IMR-90 (cell line): ENCODE measurements at regions not wholly inside any gene's neighbourhood (a gene's known extent, or its start where the extent isn't known, plus 50 kb on each side); places are given as distances from the start of the nearest gene placed in this dataset.
"Not testable (repeated sequence)": the region's sequence is repeated elsewhere in the genome, so short reads cannot be mapped to it uniquely, and the experiment has no call there.

Source experiments
- ATAC-seq: fragments of 200-7000 bp; cut with Tn5 transposase; 2 replicates; pipeline ENCODE4 v1.9.1; 2020; ENCODE audit warnings: low read depth, mild to moderate bottlenecking, moderate library complexity
- BruUV-seq: library from RNA; stranded (reverse); fragments of 400-500 nt; replicated peaks from 2 replicates; lab custom pipeline; 2021; lab: Mats Ljungman, UMichigan
- CTCF ChIA-PET: fragments of 300-600 bp; formaldehyde crosslinking; extraction: SDS; loops from one replicate; lab custom pipeline; 2021; ENCODE audit warnings: antibody characterized with exemption; lab: Yijun Ruan, JAX
- POLR2A ChIA-PET: fragments of 300-600 bp; sonication (Branson Sonifier 250); formaldehyde crosslinking; loops from one replicate; lab custom pipeline; 2022; ENCODE audit warnings: antibody characterized with exemption; ENCODE audit not compliant: unreplicated experiment; lab: Charles Lee
- DNase-seq: peaks from one replicate; pipeline ENCODE4 v3.0.0; 2013
- H2AFZ ChIP-seq: replicated peaks from 2 replicates; pipeline ENCODE3; 2013; ENCODE audit warnings: low read length, mild to moderate bottlenecking; ENCODE audit not compliant: poor library complexity
- H2AK5ac ChIP-seq: 2 replicates; pipeline ENCODE4 v1.6.1; 2013; ENCODE audit warnings: low read depth, low read length, inconsistent platforms
- H2AK9ac ChIP-seq: replicated peaks from 2 replicates; pipeline ENCODE3; 2013; ENCODE audit warnings: mild to moderate bottlenecking, low read depth, low read length, moderate library complexity; ENCODE audit not compliant: poor library complexity
- H2BK120ac ChIP-seq: 2 replicates; pipeline ENCODE4 v1.6.1; 2013; ENCODE audit warnings: low read depth, low read length, inconsistent platforms
- H2BK15ac ChIP-seq: 3 replicates; pipeline ENCODE4 v1.6.1; 2013; ENCODE audit warnings: low read depth, low read length, inconsistent platforms
- H2BK20ac ChIP-seq: 2 replicates; pipeline ENCODE4 v1.6.1; 2013; ENCODE audit warnings: low read depth, mild to moderate bottlenecking, inconsistent platforms, low read length, moderate library complexity
- H2BK5ac ChIP-seq: 2 replicates; pipeline ENCODE4 v1.6.1; 2013; ENCODE audit warnings: mild to moderate bottlenecking, low read depth, low read length, inconsistent platforms; ENCODE audit not compliant: poor library complexity, severe bottlenecking
- H3K14ac ChIP-seq: replicated peaks from 2 replicates; pipeline ENCODE4 v1.6.1; 2013; ENCODE audit warnings: low read depth, low read length, inconsistent platforms
- H3K18ac ChIP-seq: 2 replicates; pipeline ENCODE4 v1.6.1; 2013; ENCODE audit warnings: low read depth, low read length, control low read depth
- H3K23ac ChIP-seq: 2 replicates; pipeline ENCODE4 v1.6.1; 2013; ENCODE audit warnings: low read depth, low read length, inconsistent platforms
- H3K27ac ChIP-seq: 2 replicates; pipeline ENCODE4 v1.5.1; 2013; ENCODE audit warnings: mild to moderate bottlenecking, control low read depth, low read length; ENCODE audit not compliant: insufficient read depth
- H3K27me3 ChIP-seq: 2 replicates; pipeline ENCODE4 v1.6.1; 2013; ENCODE audit warnings: low read length; ENCODE audit not compliant: control insufficient read depth, insufficient read depth
- H3K36me3 ChIP-seq: 2 replicates; pipeline ENCODE4 v1.6.1; 2013; ENCODE audit warnings: low read length, mixed read lengths; ENCODE audit not compliant: control insufficient read depth, insufficient read depth
- H3K4ac ChIP-seq: 2 replicates; pipeline ENCODE4 v1.6.1; 2013; ENCODE audit warnings: low read depth, low read length, inconsistent platforms
- H3K4me1 ChIP-seq: 2 replicates; pipeline ENCODE4 v1.6.1; 2013; ENCODE audit warnings: low read length, mixed read lengths; ENCODE audit not compliant: control insufficient read depth, insufficient read depth
- H3K4me2 ChIP-seq: 2 replicates; pipeline ENCODE4 v1.6.1; 2013; ENCODE audit warnings: low read depth, mild to moderate bottlenecking, control low read depth, low read length, moderate library complexity
- H3K4me3 ChIP-seq: 2 replicates; pipeline ENCODE4 v1.5.1; 2013; ENCODE audit warnings: low read depth, mild to moderate bottlenecking, control low read depth, low read length, moderate library complexity; ENCODE audit not compliant: insufficient read depth
- H3K56ac ChIP-seq: 2 replicates; pipeline ENCODE4 v1.6.1; 2013; ENCODE audit warnings: low read length, inconsistent platforms; ENCODE audit not compliant: insufficient read depth; ENCODE audit errors: extremely low read depth
- H3K79me1 ChIP-seq, 2 experiments: 2 replicates each; pipeline ENCODE4 v1.6.1; 2013; ENCODE audit warnings: low read length in 2 of 2, inconsistent platforms in 1 of 2, low read depth in 1 of 2
- H3K9ac ChIP-seq: 2 replicates; pipeline ENCODE4 v1.6.1; 2013; ENCODE audit warnings: low read depth, low read length, control low read depth
- H3K9me1 ChIP-seq: 2 replicates; pipeline ENCODE4 v1.6.1; 2013; ENCODE audit warnings: low read length, inconsistent platforms; ENCODE audit not compliant: insufficient read depth
- H3K9me3 ChIP-seq: 2 replicates; pipeline ENCODE4 v1.6.1; 2013; ENCODE audit warnings: low read length; ENCODE audit not compliant: control insufficient read depth, insufficient read depth
- H4K20me1 ChIP-seq: 2 replicates; pipeline ENCODE4 v1.6.1; 2013; ENCODE audit warnings: low read length, inconsistent platforms; ENCODE audit not compliant: insufficient read depth
- H4K5ac ChIP-seq: 2 replicates; pipeline ENCODE4 v1.6.1; 2013; ENCODE audit warnings: mild to moderate bottlenecking, low read depth, low read length, control low read depth
- H4K8ac ChIP-seq, 2 experiments: 2 replicates each; pipeline ENCODE4 v1.6.1; 2013; ENCODE audit warnings: low read depth in 2 of 2, low read length in 2 of 2, control low read depth in 1 of 2, inconsistent platforms in 1 of 2
- H4K91ac ChIP-seq: 2 replicates; pipeline ENCODE4 v1.6.1; 2013; ENCODE audit warnings: low read depth, low read length, inconsistent platforms; ENCODE audit not compliant: insufficient read depth
- MAFK ChIP-seq: IDR thresholded peaks from 2 replicates; pipeline ENCODE4 v1.6.1; 2012; ENCODE audit warnings: low read depth, low read length, improper control_type of control experiment
- WGBS, 2 experiments: methylation state at CpG; one replicate each; pipeline versions ENCODE4 v1.1.5 to v1.1.7; 2013; ENCODE audit warnings: missing lambda C conversion rate in 2 of 2; ENCODE audit not compliant: insufficient read length in 1 of 2; ENCODE audit errors: extremely low coverage in 2 of 2; 5-methylcytosine and 5-hydroxymethylcytosine counted together
- dilution Hi-C: fragments of 300-500 bp; cut with HindIII; formaldehyde crosslinking; loops from one replicate; pipeline ENCODE4 v1.14.3; 2018; ENCODE audit warnings: low sequenced_read_pairs; ENCODE audit not compliant: unreplicated experiment
- in situ Hi-C: fragments of 300-500 bp; cut with MboI; formaldehyde crosslinking; loops from 3 replicates; pipeline ENCODE4 v1.14.3; 2019; ENCODE audit warnings: low sequenced_read_pairs, inconsistent platforms, mixed read lengths
- intact Hi-C: fragments of 100-400 bp; cut with micrococcal nuclease; formaldehyde crosslinking; loops from 2 replicates; pipeline ENCODE4 v1.10.0; 2022

GRCh38 chr5:62238584-62238983 is 67.4 kb upstream of the KIF2A start:
- ATAC-seq, H3K9me3 ChIP-seq, H3K9me1 ChIP-seq, H3K56ac ChIP-seq, DNase-seq, H3K23ac ChIP-seq, H2AK9ac ChIP-seq, H3K79me1 ChIP-seq, H2AK5ac ChIP-seq, CTCF ChIA-PET, in situ Hi-C loops, H4K91ac ChIP-seq, H2BK15ac ChIP-seq, H4K20me1 ChIP-seq, H3K18ac ChIP-seq, H3K9ac ChIP-seq, H2BK5ac ChIP-seq, H3K27ac ChIP-seq, H3K27me3 ChIP-seq, intact Hi-C loops, H2BK120ac ChIP-seq, H3K4ac ChIP-seq, H2BK20ac ChIP-seq, H3K14ac ChIP-seq, BruUV-seq, H4K5ac ChIP-seq, dilution Hi-C loops, H3K4me1 ChIP-seq, H2AFZ ChIP-seq, H3K4me2 ChIP-seq, POLR2A ChIA-PET, H3K36me3 ChIP-seq, H3K4me3 ChIP-seq, H4K8ac ChIP-seq: not testable (repeated sequence)
- TF ChIP-seq MAFK, result 0 out of 2 replicates have a peak, but pooled peaks have one; percentile 2
- WGBS, 2 experiments, result no CpG with 5 or more reads among the region's 3 CpGs

- BruUV-seq, H3K36me3 ChIP-seq, H3K4me1 ChIP-seq, H3K4me3 ChIP-seq, in situ Hi-C loops, H3K14ac ChIP-seq, H4K8ac ChIP-seq, H4K20me1 ChIP-seq, dilution Hi-C loops, H3K4me2 ChIP-seq, H2BK20ac ChIP-seq, H2AFZ ChIP-seq, CTCF ChIA-PET, ATAC-seq, H3K9me1 ChIP-seq, H3K9me3 ChIP-seq, H3K23ac ChIP-seq, H2AK5ac ChIP-seq, H2AK9ac ChIP-seq, H2BK120ac ChIP-seq, H4K91ac ChIP-seq, H4K5ac ChIP-seq, intact Hi-C loops, DNase-seq, H3K18ac ChIP-seq, H2BK15ac ChIP-seq, H3K79me1 ChIP-seq, H2BK5ac ChIP-seq, H3K27me3 ChIP-seq, H3K4ac ChIP-seq, POLR2A ChIA-PET, H3K27ac ChIP-seq, H3K9ac ChIP-seq, H3K56ac ChIP-seq: not testable (repeated sequence)
- WGBS, 2 experiments, result no CpG with 5 or more reads among the region's 3 CpGs
Measured at GRCh38 chr5:62240494-62240893, 65.5 kb upstream of the KIF2A start.
